OCI-LY3 (cell line): ENCODE measurements at regions not wholly inside any gene's neighbourhood (a gene's known extent, or its start where the extent isn't known, plus 50 kb on each side); places are given as distances from the start of the nearest gene placed in this dataset.

Experiments used
- EZH2phosphoT487 ChIP-seq: fragments of 200-600 bp; shearing (Covaris generic); IDR thresholded peaks from 2 replicates; pipeline ENCODE4 v1.6.1; 2018; ENCODE audit warnings: antibody characterized with exemption, mixed run types, low read depth
- TF ChIP-seq, protein P1 (sequence below): fragments of 200-600, 300-600 bp; sonication (generic); IDR thresholded peaks from 2 replicates; pipeline ENCODE4 v1.5.1; 2014; ENCODE audit warnings: antibody characterized with exemption, low read length, low read depth

DNA sequence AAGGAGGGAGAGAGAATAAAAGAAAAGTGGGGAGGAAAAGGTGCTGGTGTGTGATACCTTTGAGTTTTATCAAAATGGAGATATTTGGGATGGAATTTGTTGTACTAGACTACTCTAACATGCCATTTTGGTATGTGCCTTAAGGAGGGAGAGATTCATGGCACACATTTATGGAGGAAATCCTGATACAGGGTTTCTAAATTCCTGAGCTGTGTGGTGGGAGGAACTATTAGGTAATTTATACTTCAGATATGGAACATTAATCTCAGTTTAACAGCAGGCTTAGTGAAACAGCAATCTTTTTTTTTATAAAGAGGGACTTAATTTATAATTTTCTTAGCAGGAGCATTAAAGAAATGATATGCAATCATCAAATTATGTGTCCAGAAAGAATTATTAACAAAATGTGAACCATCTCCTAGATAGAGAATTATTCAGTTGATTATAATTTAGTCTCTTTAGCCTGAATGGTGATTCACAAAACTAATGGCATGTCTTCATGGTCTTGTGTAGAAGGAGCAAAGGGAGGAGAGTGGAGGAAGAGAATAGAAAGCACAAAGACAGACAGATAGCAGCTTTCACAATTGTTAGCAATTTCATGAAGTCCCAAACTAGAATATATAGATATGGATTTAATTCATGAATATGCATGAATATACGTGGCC lies 301.6 kb downstream of the HLX start:
- TF ChIP-seq, protein P1, sequence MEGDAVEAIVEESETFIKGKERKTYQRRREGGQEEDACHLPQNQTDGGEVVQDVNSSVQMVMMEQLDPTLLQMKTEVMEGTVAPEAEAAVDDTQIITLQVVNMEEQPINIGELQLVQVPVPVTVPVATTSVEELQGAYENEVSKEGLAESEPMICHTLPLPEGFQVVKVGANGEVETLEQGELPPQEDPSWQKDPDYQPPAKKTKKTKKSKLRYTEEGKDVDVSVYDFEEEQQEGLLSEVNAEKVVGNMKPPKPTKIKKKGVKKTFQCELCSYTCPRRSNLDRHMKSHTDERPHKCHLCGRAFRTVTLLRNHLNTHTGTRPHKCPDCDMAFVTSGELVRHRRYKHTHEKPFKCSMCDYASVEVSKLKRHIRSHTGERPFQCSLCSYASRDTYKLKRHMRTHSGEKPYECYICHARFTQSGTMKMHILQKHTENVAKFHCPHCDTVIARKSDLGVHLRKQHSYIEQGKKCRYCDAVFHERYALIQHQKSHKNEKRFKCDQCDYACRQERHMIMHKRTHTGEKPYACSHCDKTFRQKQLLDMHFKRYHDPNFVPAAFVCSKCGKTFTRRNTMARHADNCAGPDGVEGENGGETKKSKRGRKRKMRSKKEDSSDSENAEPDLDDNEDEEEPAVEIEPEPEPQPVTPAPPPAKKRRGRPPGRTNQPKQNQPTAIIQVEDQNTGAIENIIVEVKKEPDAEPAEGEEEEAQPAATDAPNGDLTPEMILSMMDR = no peak
- no peak for TF ChIP-seq EZH2phosphoT487
